Activated naive CD4-positive, alpha-beta T cell treated with anti-CD3 and anti-CD28 coated beads for 36 hours (primary cell): ENCODE measurements at regions not wholly inside any gene's neighbourhood (a gene's known extent, or its start where the extent isn't known, plus 50 kb on each side); places are given as distances from the start of the nearest gene placed in this dataset.

Source experiments
- CTCF ChIA-PET: fragments of 350-600 bp; sonication (Branson Sonifier 250); formaldehyde crosslinking; loops from one replicate; lab custom pipeline; 2021; ENCODE audit warnings: antibody characterized with exemption; lab: Charles Lee
- DNase-seq: peaks from one replicate; pipeline ENCODE4 v3.0.0-alpha.2; 2020
- H3K27ac Mint-ChIP-seq: one replicate; pipeline ENCODE4 v1.8.0; 2021; ENCODE audit warnings: mild to moderate bottlenecking, mixed read lengths
- H3K27me3 Mint-ChIP-seq: one replicate; pipeline ENCODE4 v1.8.0; 2021; ENCODE audit warnings: low read depth, mixed read lengths
- H3K36me3 Mint-ChIP-seq: one replicate; pipeline ENCODE4 v1.8.0; 2021; ENCODE audit warnings: low read depth, mixed read lengths
- H3K4me1 Mint-ChIP-seq: one replicate; pipeline ENCODE4 v1.8.0; 2021; ENCODE audit warnings: low read depth, mixed read lengths
- H3K4me3 Mint-ChIP-seq: one replicate; pipeline ENCODE4 v1.8.0; 2021; ENCODE audit warnings: mild to moderate bottlenecking, moderate library complexity, mixed read lengths
- H3K9me3 Mint-ChIP-seq: one replicate; pipeline ENCODE4 v1.8.0; 2021; ENCODE audit warnings: mixed read lengths
- intact Hi-C: fragments of 100-400 bp; cut with micrococcal nuclease; formaldehyde crosslinking; loops from one replicate; pipeline ENCODE4 v1.15.1; 2023

DNA sequence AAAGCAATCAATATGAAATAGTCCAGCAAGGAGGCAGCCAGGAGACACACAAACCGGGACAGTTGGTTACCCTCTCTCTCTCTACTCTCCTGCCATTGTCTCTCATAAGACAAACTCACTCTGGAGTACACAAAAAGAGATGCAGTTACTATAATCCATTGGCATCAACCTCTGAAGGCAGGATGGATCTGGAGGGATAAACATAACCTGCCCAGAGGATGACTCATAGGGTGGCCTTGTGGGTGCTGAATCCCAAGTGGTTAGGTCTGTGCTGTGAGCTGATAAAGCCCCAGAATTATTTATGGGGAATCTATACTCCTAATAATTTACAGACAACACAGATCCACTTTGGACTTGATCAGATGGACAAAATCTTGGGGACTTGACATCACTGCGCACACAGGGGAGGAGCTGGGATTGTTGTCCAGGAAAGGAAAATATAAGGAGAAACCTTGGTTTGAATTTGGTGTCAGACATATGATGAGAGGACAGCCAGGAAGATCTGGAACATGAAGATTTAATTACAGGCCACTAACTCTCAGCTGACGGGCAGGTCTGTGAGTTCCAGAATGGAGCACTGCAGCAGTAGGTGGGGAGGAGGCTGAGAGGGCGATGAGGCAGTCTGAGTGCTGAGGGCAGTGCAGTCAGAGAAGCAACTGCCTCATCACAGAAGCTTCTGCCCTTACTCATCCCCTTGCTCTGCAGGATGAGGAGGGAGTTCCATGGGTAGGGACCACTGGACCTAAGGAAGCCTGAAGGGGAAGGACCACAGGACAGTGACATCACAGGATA lies 113.9 kb upstream of the PRSS58 start:
- CTCF ChIA-PET = interaction anchor here (0.8 to 1.2 kb wide), 2 partner anchors 10 to 52 kb away, joined by 3 to 4 read pairs; no protein-coding TSS in a partner anchor
- H3K4me3 Mint-ChIP-seq = no peak overlapping the region
- no peaks in the 10 kb centered on the region for H3K27me3 Mint-ChIP-seq
- intact Hi-C loops = no loop called here
- H3K36me3 Mint-ChIP-seq = peaks cover 1% of the 10 kb centered on the region
- no peak overlapping the region for H3K27ac Mint-ChIP-seq
- no peaks in the 10 kb centered on the region for H3K4me1 Mint-ChIP-seq
- peaks cover 8% of the 10 kb centered on the region for H3K9me3 Mint-ChIP-seq
- no peak for DNase-seq

DNA sequence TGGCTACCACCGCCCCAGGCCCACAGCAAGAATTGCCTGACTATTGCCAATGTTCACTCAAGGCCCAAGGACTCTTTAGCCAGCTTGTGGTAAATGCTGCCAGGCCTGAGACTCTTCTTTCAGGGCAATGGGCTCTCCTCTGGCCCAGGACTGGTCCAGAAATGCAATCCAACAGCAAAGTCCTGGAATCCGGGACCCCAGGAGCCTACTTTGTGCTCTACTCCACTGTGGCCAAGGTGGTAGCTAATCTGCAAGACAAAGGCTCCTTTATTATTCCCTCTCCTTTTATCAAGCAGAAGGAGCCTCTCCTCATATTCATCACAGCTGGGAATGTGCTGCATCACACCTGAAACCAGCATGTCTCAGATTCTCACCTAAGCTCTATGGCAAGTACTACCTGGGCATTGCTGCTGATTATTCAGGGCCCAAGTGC lies 107.6 kb upstream of the PRSS58 start:
- Mint-ChIP-seq H3K4me1 (peaks cover 15% of the 10 kb centered on the region), H3K27me3 (no peaks in the 10 kb centered on the region), H3K9me3 (peaks cover 8% of the 10 kb centered on the region), H3K27ac (no peak overlapping the region), H3K36me3 (peaks cover 1% of the 10 kb centered on the region), H3K4me3 (no peak overlapping the region)
- CTCF ChIA-PET = interaction anchor here (1.1 kb wide), 1 partner anchor 13 kb away, joined by 3 read pairs; no protein-coding TSS in a partner anchor
- DNase-seq = no peak
- intact Hi-C loops = no loop called here

DNA sequence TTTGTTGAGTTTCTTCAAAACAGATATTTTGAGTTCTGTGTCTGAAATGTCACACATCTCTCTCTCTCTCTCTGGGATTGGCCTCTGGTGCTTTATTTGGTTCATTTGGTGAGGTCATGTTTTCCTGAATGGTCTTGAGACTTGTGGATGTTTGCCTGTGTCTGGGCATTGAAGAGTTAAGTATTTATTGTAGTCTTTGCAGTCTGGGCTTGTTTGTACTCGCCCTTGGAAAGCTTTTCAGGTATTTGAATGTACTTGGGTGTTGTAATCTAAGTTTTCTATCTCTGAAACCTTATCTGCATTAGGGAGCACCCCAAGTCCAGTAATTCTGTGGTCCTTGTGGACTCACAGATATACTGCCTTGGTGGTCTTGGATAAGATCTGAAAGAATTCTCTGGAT lies 106.7 kb upstream of the PRSS58 start:
- Mint-ChIP-seq H3K4me1 (peaks cover 15% of the 10 kb centered on the region), H3K27me3 (no peaks in the 10 kb centered on the region), H3K36me3 (peaks cover 1% of the 10 kb centered on the region), H3K27ac (no peak overlapping the region), H3K4me3 (no peak overlapping the region), H3K9me3 (peaks cover 8% of the 10 kb centered on the region)
- DNase-seq = no peak
- intact Hi-C loops = no loop called here
- CTCF ChIA-PET = interaction anchor here (1.0 to 1.3 kb wide), 2 partner anchors 11 to 22 kb away, joined by 3 read pairs; no protein-coding TSS in a partner anchor

DNA sequence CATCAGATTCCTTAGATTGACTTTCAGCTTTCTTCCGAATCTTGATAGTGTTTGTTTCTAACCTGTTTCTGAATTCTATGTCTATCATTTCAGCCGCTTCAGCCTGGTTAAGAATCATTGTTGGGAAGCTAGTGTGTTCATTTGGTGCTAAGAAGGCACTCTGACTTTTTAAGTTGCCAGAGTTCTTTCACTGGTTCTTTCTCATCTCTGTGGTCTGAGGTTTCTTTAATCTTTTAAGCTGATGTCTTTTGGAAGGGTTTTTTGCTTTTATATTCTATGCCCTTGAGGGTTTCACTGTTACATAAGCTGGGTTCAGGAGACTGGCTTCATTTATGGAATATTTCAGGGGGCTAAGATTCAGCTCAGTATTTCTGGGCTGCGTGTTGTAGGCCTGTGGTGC lies 104.5 kb upstream of the PRSS58 start:
- Mint-ChIP-seq H3K4me1 (peaks cover 23% of the 10 kb centered on the region), H3K9me3 (no peaks in the 10 kb centered on the region), H3K36me3 (no peaks in the 10 kb centered on the region), H3K27me3 (no peaks in the 10 kb centered on the region), H3K4me3 (no peak overlapping the region), H3K27ac (no peak overlapping the region)
- DNase-seq = no peak
- intact Hi-C loops = no loop called here
- CTCF ChIA-PET = interaction anchor here (0.6 to 2.2 kb wide), 12 partner anchors 9 to 853 kb away, joined by 3 to 12 read pairs (median 5); partner anchors contain the start of gene EPHB6

- peaks cover 27% of the 10 kb centered on the region for H3K4me1 Mint-ChIP-seq
- DNase-seq = no peak
- no peaks in the 10 kb centered on the region for H3K27me3 Mint-ChIP-seq
- H3K4me3 Mint-ChIP-seq = no peak overlapping the region
- H3K27ac Mint-ChIP-seq = no peak overlapping the region
- intact Hi-C loops = loop anchor here (2.0 to 10.0 kb wide), 4 partner anchors 57 to 625 kb away; partner anchors contain the start of gene SSBP1
- CTCF ChIA-PET = interaction anchor here (0.6 to 2.2 kb wide), 25 partner anchors 10 to 642 kb away, joined by 3 to 16 read pairs (median 4); partner anchors contain the start of gene SSBP1
- no peaks in the 10 kb centered on the region for H3K9me3 Mint-ChIP-seq
- no peaks in the 10 kb centered on the region for H3K36me3 Mint-ChIP-seq
Observed at GRCh38 chr7:142359694-142360279, 101.9 kb upstream of the PRSS58 start.

DNA sequence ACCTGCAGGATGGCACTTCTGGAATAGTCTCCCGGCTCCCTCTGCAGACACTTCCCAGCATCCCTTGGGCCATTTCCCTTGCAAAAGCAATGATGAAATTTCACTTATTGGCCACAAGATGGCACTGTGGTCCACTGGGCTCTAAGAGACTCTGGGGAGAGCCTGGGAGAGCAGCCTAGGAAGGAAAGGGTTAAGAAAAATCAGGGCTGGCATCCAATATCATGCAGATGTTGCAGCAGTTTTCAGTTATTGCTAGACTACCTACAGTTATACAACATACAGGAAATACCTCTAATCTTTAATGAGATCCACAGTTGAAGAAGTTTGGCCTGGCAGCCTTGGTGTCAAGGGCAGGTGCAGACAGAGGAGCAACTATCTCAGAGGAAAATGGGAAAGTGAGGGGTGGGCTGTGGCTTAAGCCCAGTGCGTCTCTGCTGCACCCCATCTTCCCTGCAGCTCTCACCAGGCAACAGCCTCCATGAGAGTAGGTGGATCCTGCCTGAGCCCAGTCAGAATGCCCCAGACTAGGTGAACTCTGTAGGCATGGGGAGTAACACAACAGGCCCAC lies 100.2 kb upstream of the PRSS58 start:
- intact Hi-C loops = loop anchor here (1.0 to 10.0 kb wide), 5 partner anchors 26 to 623 kb away; partner anchors contain the start of gene SSBP1

GRCh38 chr7:142356166-142356565 lies 98.3 kb upstream of the PRSS58 start:
- no peaks in the 10 kb centered on the region for H3K9me3 Mint-ChIP-seq
- DNase-seq = no peak
- peaks cover 37% of the 10 kb centered on the region for H3K4me1 Mint-ChIP-seq
- H3K27ac Mint-ChIP-seq = no peak overlapping the region
- no peaks in the 10 kb centered on the region for H3K36me3 Mint-ChIP-seq
- intact Hi-C loops = loop anchor here (5.0 to 10.0 kb wide), 2 partner anchors 81 to 621 kb away; partner anchors contain the start of gene SSBP1
- no peak overlapping the region for H3K4me3 Mint-ChIP-seq
- no peaks in the 10 kb centered on the region for H3K27me3 Mint-ChIP-seq
- CTCF ChIA-PET = interaction anchor here (0.9 to 1.7 kb wide), 3 partner anchors 28 to 141 kb away, joined by 3 to 7 read pairs (median 4); no protein-coding TSS in a partner anchor

More for the DNA sequence above, 100.2 kb upstream of the PRSS58 start:
- H3K4me3 Mint-ChIP-seq = peak overlapping the region; percentile 29
- no peaks in the 10 kb centered on the region for H3K27me3 Mint-ChIP-seq
- no peaks in the 10 kb centered on the region for H3K36me3 Mint-ChIP-seq
- CTCF ChIA-PET = interaction anchor here (0.6 to 2.2 kb wide), 13 partner anchors 11 to 124 kb away, joined by 3 to 16 read pairs (median 3); no protein-coding TSS in a partner anchor
- no peak overlapping the region for H3K27ac Mint-ChIP-seq
- peaks cover 38% of the 10 kb centered on the region for H3K4me1 Mint-ChIP-seq
- peak; percentile 59 for DNase-seq
- no peaks in the 10 kb centered on the region for H3K9me3 Mint-ChIP-seq

GRCh38 chr7:142355328-142355727 lies 97.5 kb upstream of the PRSS58 start:
- peaks cover 37% of the 10 kb centered on the region for H3K4me1 Mint-ChIP-seq
- intact Hi-C loops = loop anchor here (5.0 to 10.0 kb wide), 2 partner anchors 82 to 621 kb away; partner anchors contain the start of gene SSBP1

GRCh38 chr7:142353147-142354060 lies 95.5 kb upstream of the PRSS58 start:
- no peaks in the 10 kb centered on the region for H3K27me3 Mint-ChIP-seq
- intact Hi-C loops = loop anchor here (10.0 kb wide), 1 partner anchor 619 kb away; the partner anchor contains the start of gene SSBP1
- no peaks in the 10 kb centered on the region for H3K9me3 Mint-ChIP-seq
- no peaks in the 10 kb centered on the region for H3K36me3 Mint-ChIP-seq
- H3K4me1 Mint-ChIP-seq = peaks cover 37% of the 10 kb centered on the region
- CTCF ChIA-PET = interaction anchor here (0.6 to 2.5 kb wide), 12 partner anchors 9 to 377 kb away, joined by 3 to 11 read pairs (median 4); no protein-coding TSS in a partner anchor
- H3K27ac Mint-ChIP-seq = peak overlapping the region; percentile 73
- DNase-seq = peak; percentile 21
- H3K4me3 Mint-ChIP-seq = peak overlapping the region; percentile 74

More at GRCh38 chr7:142355328-142355727, 97.5 kb upstream of the PRSS58 start:
- Mint-ChIP-seq H3K36me3 (no peaks in the 10 kb centered on the region), H3K27ac (no peak overlapping the region), H3K4me3 (no peak overlapping the region), H3K27me3 (no peaks in the 10 kb centered on the region), H3K9me3 (no peaks in the 10 kb centered on the region)
- CTCF ChIA-PET = interaction anchor here (0.9 to 1.7 kb wide), 7 partner anchors 12 to 167 kb away, joined by 3 to 7 read pairs (median 4); no protein-coding TSS in a partner anchor
- no peak for DNase-seq

GRCh38 chr7:142352543-142352942 lies 94.7 kb upstream of the PRSS58 start:
- CTCF ChIA-PET = interaction anchor here (0.8 to 2.5 kb wide), 8 partner anchors 11 to 130 kb away, joined by 3 to 13 read pairs (median 10); no protein-coding TSS in a partner anchor
- H3K9me3 Mint-ChIP-seq = no peaks in the 10 kb centered on the region
- H3K27ac Mint-ChIP-seq = peak overlapping the region; percentile 73
- H3K4me3 Mint-ChIP-seq = peak overlapping the region; percentile 74
- intact Hi-C loops = loop anchor here (1.0 to 10.0 kb wide), 2 partner anchors 457 to 618 kb away; partner anchors contain the start of gene SSBP1
- H3K27me3 Mint-ChIP-seq = no peaks in the 10 kb centered on the region
- H3K36me3 Mint-ChIP-seq = no peaks in the 10 kb centered on the region
- H3K4me1 Mint-ChIP-seq = peaks cover 30% of the 10 kb centered on the region
- DNase-seq = peak; percentile 52
